Astrocyte (in vitro differentiated cells and primary cell): ENCODE measurements at regions not wholly inside any gene's neighbourhood (a gene's known extent, or its start where the extent isn't known, plus 50 kb on each side); places are given as distances from the start of the nearest gene placed in this dataset.

Source experiments
- DNase-seq: peaks from one replicate; pipeline ENCODE4 v3.0.0-alpha.2; 2010; ENCODE audit warnings: low read depth
- FAIRE-seq: peaks from 2 replicates; lab custom pipeline; 2011; peaks lifted over from hg19 to GRCh38; lab: Jason Lieb, UNC
- H2AFZ ChIP-seq: 2 replicates; pipeline ENCODE4 v1.6.0; 2012; ENCODE audit warnings: low read depth, low read length, inconsistent platforms
- H3K27ac ChIP-seq: 2 replicates; pipeline ENCODE4 v1.5.1; 2011; ENCODE audit warnings: low read depth, low read length, inconsistent platforms
- H3K27me3 ChIP-seq: 2 replicates; pipeline ENCODE4 v1.6.0; 2011; ENCODE audit warnings: low read length, inconsistent platforms; ENCODE audit not compliant: insufficient read depth
- H3K36me3 ChIP-seq: 2 replicates; pipeline ENCODE4 v1.5.1; 2011; ENCODE audit warnings: low read length, inconsistent platforms; ENCODE audit not compliant: insufficient read depth
- H3K4me1 ChIP-seq: 2 replicates; pipeline ENCODE4 v1.5.1; 2011; ENCODE audit warnings: low read length, inconsistent platforms; ENCODE audit not compliant: insufficient read depth
- H3K4me2 ChIP-seq: 2 replicates; pipeline ENCODE4 v1.6.0; 2012; ENCODE audit warnings: low read length, inconsistent platforms
- H3K4me3 ChIP-seq: 2 replicates; pipeline ENCODE4 v1.5.1; 2011; ENCODE audit warnings: low read depth, mild to moderate bottlenecking, low read length, inconsistent platforms; ENCODE audit not compliant: insufficient read depth
- H3K79me2 ChIP-seq: 2 replicates; pipeline ENCODE4 v1.6.0; 2012; ENCODE audit warnings: mild to moderate bottlenecking, low read length, inconsistent platforms; ENCODE audit not compliant: insufficient read depth
- H3K9ac ChIP-seq: 2 replicates; pipeline ENCODE4 v1.6.0; 2012; ENCODE audit warnings: mild to moderate bottlenecking, low read length, inconsistent platforms
- H3K9me3 ChIP-seq: 2 replicates; pipeline ENCODE4 v1.5.1; 2012; ENCODE audit warnings: low read depth, mild to moderate bottlenecking, low read length, inconsistent platforms; ENCODE audit not compliant: insufficient read depth
- H4K20me1 ChIP-seq: 2 replicates; pipeline ENCODE4 v1.6.0; 2012; ENCODE audit warnings: low read length, inconsistent platforms; ENCODE audit not compliant: insufficient read depth
- H3K27ac Mint-ChIP-seq: one replicate; pipeline ENCODE4 v1.8.0; 2021; ENCODE audit warnings: mild to moderate bottlenecking, mixed read lengths; ENCODE audit not compliant: unreplicated experiment
- H3K27me3 Mint-ChIP-seq: one replicate; pipeline ENCODE4 v1.8.0; 2021; ENCODE audit warnings: low read depth, mixed read lengths; ENCODE audit not compliant: unreplicated experiment
- H3K36me3 Mint-ChIP-seq: one replicate; pipeline ENCODE4 v1.8.0; 2021; ENCODE audit warnings: low read depth, mixed read lengths; ENCODE audit not compliant: unreplicated experiment
- H3K4me1 Mint-ChIP-seq: one replicate; pipeline ENCODE4 v1.8.0; 2021; ENCODE audit warnings: low read depth, mixed read lengths; ENCODE audit not compliant: unreplicated experiment
- H3K4me3 Mint-ChIP-seq: one replicate; pipeline ENCODE4 v1.8.0; 2021; ENCODE audit warnings: mild to moderate bottlenecking, moderate library complexity, mixed read lengths; ENCODE audit not compliant: unreplicated experiment
- H3K9me3 Mint-ChIP-seq: one replicate; pipeline ENCODE4 v1.8.0; 2021; ENCODE audit warnings: mild to moderate bottlenecking, mixed read lengths; ENCODE audit not compliant: unreplicated experiment
- CTCF ChIP-seq: IDR thresholded peaks from 2 replicates; pipeline ENCODE4 v1.5.1; 2011; ENCODE audit warnings: low read depth, mild to moderate bottlenecking, inconsistent platforms, low read length, moderate library complexity; ENCODE audit not compliant: insufficient read depth
- EZH2 ChIP-seq: IDR thresholded peaks from 2 replicates; pipeline ENCODE4 v1.6.1; 2012; ENCODE audit warnings: mild to moderate bottlenecking, low read length, inconsistent platforms; ENCODE audit not compliant: insufficient read depth

GRCh38 chr22:48226026-48227013, 1463.9 kb downstream of the TBC1D22A start:
- no peaks in the 10 kb centered on the region for H3K36me3 Mint-ChIP-seq
- H3K9me3 Mint-ChIP-seq, result peaks cover 3% of the 10 kb centered on the region
- Histone ChIP-seq H2AFZ (no peak overlapping the region), H3K27me3 (no peaks in the 10 kb centered on the region), H3K79me2 (no peaks in the 10 kb centered on the region), H3K4me2 (no peak overlapping the region), H3K9ac (no peak overlapping the region), H4K20me1 (no peaks in the 10 kb centered on the region), H3K4me1 (no peaks in the 10 kb centered on the region), H3K9me3 (peaks cover 21% of the 10 kb centered on the region), H3K36me3 (no peaks in the 10 kb centered on the region), H3K4me3 (no peak overlapping the region), H3K27ac (no peak overlapping the region)
- DNase-seq, result no peak
- H3K27ac Mint-ChIP-seq, result no peak overlapping the region
- TF ChIP-seq EZH2, result no peak
- no peak for TF ChIP-seq CTCF
- no peak overlapping the region for H3K4me3 Mint-ChIP-seq
- FAIRE-seq, result no peak
- peaks cover 29% of the 10 kb centered on the region for H3K27me3 Mint-ChIP-seq
- H3K4me1 Mint-ChIP-seq, result no peaks in the 10 kb centered on the region

- Mint-ChIP-seq H3K9me3 (peaks cover 3% of the 10 kb centered on the region), H3K4me3 (no peak overlapping the region), H3K4me1 (no peaks in the 10 kb centered on the region), H3K36me3 (no peaks in the 10 kb centered on the region), H3K27me3 (peaks cover 29% of the 10 kb centered on the region), H3K27ac (no peak overlapping the region)
- no peaks in the 10 kb centered on the region for H4K20me1 ChIP-seq
- no peak for FAIRE-seq
- peaks cover 18% of the 10 kb centered on the region for H3K9me3 ChIP-seq
- no peak overlapping the region for H3K4me3 ChIP-seq
- H2AFZ ChIP-seq, result no peak overlapping the region
- no peak overlapping the region for H3K4me2 ChIP-seq
- H3K4me1 ChIP-seq, result no peaks in the 10 kb centered on the region
- TF ChIP-seq EZH2 (no peak), CTCF (no peak)
- H3K27ac ChIP-seq, result no peak overlapping the region
- H3K79me2 ChIP-seq, result no peaks in the 10 kb centered on the region
- H3K9ac ChIP-seq, result no peak overlapping the region
- no peaks in the 10 kb centered on the region for H3K27me3 ChIP-seq
- H3K36me3 ChIP-seq, result no peaks in the 10 kb centered on the region
- no peak for DNase-seq
Measured at GRCh38 chr22:48224332-48224731, 1461.9 kb downstream of the TBC1D22A start.
